ENCODE measurements at regions not wholly inside any gene's neighbourhood (a gene's known extent, or its start where the extent isn't known, plus 50 kb on each side); places are given as distances from the start of the nearest gene placed in this dataset.

DNA sequence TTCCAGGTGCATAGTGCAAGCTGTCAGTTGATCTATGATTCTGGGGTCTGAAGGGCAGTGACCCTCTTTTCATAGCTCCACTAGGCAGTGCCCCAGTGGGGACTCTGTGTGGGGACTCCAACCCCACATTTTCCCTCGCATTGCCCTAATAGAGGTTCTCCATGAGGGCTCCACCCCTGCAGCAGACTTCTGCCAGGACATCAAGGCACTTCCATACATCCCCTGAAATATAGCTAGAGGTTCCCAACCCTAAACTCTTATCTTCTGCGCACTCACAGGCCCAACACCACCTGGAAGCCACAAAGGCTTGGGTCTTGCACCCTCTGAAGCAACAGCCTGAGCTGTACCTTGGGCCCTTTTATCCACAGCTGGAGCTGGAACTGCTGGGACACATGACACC, 65.7 kb upstream of the PKN2 start:
- DNase-seq (ENCODE audit: low read depth) = no peak

DNA sequence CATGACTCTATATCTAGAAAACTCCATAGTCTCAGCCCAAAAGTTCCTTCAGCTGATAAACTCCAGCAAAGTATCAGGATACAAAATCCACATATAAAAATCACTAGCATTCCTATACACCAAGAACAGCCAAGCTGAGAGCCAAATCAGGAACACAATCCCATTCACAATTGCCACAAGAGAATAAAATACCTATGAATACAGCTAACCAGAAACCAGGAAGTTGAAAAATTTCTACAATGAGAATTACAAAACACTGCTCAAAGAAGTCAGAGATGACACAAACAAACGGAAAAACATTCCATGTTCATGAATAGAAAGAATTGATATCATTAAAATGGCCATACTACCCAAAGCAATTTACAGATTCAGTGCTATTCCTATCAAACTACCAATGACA, 61.0 kb upstream of the PKN2 start:
- peak; percentile 7 for DNase-seq (ENCODE audit: low read depth)
